Panc1 (cell line): ENCODE measurements at regions not wholly inside any gene's neighbourhood (a gene's known extent, or its start where the extent isn't known, plus 50 kb on each side); places are given as distances from the start of the nearest gene placed in this dataset.
"Not testable (repeated sequence)": the region's sequence is repeated elsewhere in the genome, so short reads cannot be mapped to it uniquely, and the experiment has no call there.

Source experiments
- POLR2AphosphoS5 ChIP-seq: IDR thresholded peaks from 2 replicates; pipeline ENCODE4 v1.6.1; 2012; ENCODE audit warnings: mild to moderate bottlenecking, low read depth, low read length, moderate library complexity
- REST ChIP-seq, 2 experiments: IDR thresholded peaks; 2 replicates each; pipeline ENCODE4 v1.6.1; 2011 to 2012; ENCODE audit warnings: low read depth in 2 of 2, control low read depth in 1 of 2, low read length in 1 of 2, mild to moderate bottlenecking in 1 of 2, moderate library complexity in 1 of 2; ENCODE audit not compliant: insufficient read depth in 1 of 2
- SIN3A ChIP-seq: IDR thresholded peaks from 2 replicates; pipeline ENCODE4 v1.6.1; 2012; ENCODE audit warnings: low read depth, mild to moderate bottlenecking, low read length, moderate library complexity, borderline replicate concordance; ENCODE audit not compliant: insufficient read depth
- TF ChIP-seq, protein P1 (sequence below): fragments of 450-650 bp; IDR thresholded peaks from 2 replicates; pipeline ENCODE4 v1.5.1; 2017; ENCODE audit warnings: mild to moderate bottlenecking

GRCh38 chr11:101245081-101245480 lies 115.5 kb upstream of the PGR start:
- TF ChIP-seq, protein P1, sequence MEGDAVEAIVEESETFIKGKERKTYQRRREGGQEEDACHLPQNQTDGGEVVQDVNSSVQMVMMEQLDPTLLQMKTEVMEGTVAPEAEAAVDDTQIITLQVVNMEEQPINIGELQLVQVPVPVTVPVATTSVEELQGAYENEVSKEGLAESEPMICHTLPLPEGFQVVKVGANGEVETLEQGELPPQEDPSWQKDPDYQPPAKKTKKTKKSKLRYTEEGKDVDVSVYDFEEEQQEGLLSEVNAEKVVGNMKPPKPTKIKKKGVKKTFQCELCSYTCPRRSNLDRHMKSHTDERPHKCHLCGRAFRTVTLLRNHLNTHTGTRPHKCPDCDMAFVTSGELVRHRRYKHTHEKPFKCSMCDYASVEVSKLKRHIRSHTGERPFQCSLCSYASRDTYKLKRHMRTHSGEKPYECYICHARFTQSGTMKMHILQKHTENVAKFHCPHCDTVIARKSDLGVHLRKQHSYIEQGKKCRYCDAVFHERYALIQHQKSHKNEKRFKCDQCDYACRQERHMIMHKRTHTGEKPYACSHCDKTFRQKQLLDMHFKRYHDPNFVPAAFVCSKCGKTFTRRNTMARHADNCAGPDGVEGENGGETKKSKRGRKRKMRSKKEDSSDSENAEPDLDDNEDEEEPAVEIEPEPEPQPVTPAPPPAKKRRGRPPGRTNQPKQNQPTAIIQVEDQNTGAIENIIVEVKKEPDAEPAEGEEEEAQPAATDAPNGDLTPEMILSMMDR, result not testable (repeated sequence)
- not testable (repeated sequence) for TF ChIP-seq REST (IDR thresholded peaks at IDR 0.05; ENCODE audit: insufficient read depth in 1 of 2, low read depth in 2 of 2, low read length in 1 of 2); POLR2AphosphoS5; SIN3A
